Osteoblast (primary cell): ENCODE measurements at regions not wholly inside any gene's neighbourhood (a gene's known extent, or its start where the extent isn't known, plus 50 kb on each side); places are given as distances from the start of the nearest gene placed in this dataset.

Experiments
- DNase-seq: peaks from one replicate; pipeline ENCODE4 v3.0.0; 2011; ENCODE audit warnings: low spot score, mixed read lengths; ENCODE audit not compliant: insufficient read length; ENCODE audit errors: missing footprints
- H2AFZ ChIP-seq: 2 replicates; pipeline ENCODE4 v1.6.0; 2011; ENCODE audit warnings: mild to moderate bottlenecking, low read length
- H3K27ac ChIP-seq: 2 replicates; pipeline ENCODE4 v1.5.1; 2011; ENCODE audit warnings: mild to moderate bottlenecking, low read depth, low read length, moderate library complexity
- H3K27me3 ChIP-seq: 2 replicates; pipeline ENCODE4 v1.6.0; 2012; ENCODE audit warnings: mild to moderate bottlenecking, control low read depth, inconsistent platforms, low read length, moderate library complexity; ENCODE audit not compliant: insufficient read depth
- H3K36me3 ChIP-seq: 2 replicates; pipeline ENCODE4 v1.5.1; 2011; ENCODE audit warnings: mild to moderate bottlenecking, low read length, control low read depth, moderate library complexity; ENCODE audit not compliant: insufficient read depth
- H3K4me1 ChIP-seq: 2 replicates; pipeline ENCODE4 v1.5.1; 2011; ENCODE audit warnings: mild to moderate bottlenecking, low read length, control low read depth, moderate library complexity; ENCODE audit not compliant: insufficient read depth
- H3K4me2 ChIP-seq: 2 replicates; pipeline ENCODE4 v1.6.0; 2011; ENCODE audit warnings: mild to moderate bottlenecking, low read length; ENCODE audit not compliant: insufficient read depth
- H3K4me3 ChIP-seq: fragments of 200-600 bp; sonication (generic); 3 replicates; pipeline ENCODE4 v1.5.1; 2012; ENCODE audit warnings: mild to moderate bottlenecking, low read length, inconsistent platforms; ENCODE audit not compliant: insufficient read depth
- H3K79me2 ChIP-seq: 2 replicates; pipeline ENCODE4 v1.6.0; 2012; ENCODE audit warnings: mild to moderate bottlenecking, low read length, control low read depth, inconsistent platforms; ENCODE audit not compliant: insufficient read depth
- H3K9me3 ChIP-seq: 2 replicates; pipeline ENCODE4 v1.5.1; 2011; ENCODE audit warnings: low read depth, low read length, control low read depth
- H4K20me1 ChIP-seq: 2 replicates; pipeline ENCODE4 v1.6.0; 2012; ENCODE audit warnings: mild to moderate bottlenecking, low read length, control low read depth; ENCODE audit not compliant: insufficient read depth
- TF ChIP-seq, protein P1 (sequence below): IDR thresholded peaks from 2 replicates; pipeline ENCODE4 v1.5.1; 2011; ENCODE audit warnings: mild to moderate bottlenecking, low read depth, low read length, moderate library complexity; ENCODE audit errors: extremely low read depth

DNA sequence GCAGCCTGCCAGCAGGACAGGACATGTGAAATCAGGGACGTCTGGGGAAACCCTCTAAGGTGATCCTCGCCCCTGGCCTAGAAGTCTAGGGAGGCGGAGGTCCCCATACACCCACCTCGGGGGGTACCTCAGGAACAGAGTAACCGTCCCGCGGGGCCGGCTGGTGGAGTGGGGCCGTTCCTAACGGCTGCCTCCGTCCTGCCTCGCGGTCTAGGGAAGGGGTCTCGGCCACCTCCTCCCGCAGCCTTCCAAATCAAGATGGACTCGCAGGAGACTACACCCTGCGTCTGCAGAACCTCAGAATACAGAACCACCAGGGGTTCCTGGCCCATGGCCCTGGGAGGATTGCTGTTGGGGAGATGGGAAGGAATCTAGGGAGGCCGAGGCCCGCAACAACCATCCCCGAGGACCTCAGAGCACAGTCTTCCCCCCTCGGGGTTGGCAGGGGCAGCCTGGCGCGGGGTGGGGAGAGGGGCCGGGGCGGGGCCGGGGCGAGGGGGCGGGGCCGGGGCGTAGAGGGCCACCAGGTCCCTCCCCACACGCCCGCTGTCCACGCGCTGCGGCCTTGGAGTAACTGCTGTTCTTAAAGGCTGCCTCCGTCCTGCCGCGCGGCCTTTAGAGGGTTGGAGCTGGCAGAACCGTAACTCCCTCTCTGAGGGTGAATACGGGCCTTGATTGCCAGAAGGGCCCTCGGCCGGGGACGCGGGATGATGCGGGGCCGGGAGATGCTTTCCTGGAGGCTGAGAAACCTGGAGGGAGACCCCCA is 89.0 kb upstream of the MLN start:
- no peaks in the 10 kb centered on the region for H4K20me1 ChIP-seq
- H3K79me2 ChIP-seq, result no peaks in the 10 kb centered on the region
- H2AFZ ChIP-seq, result no peak overlapping the region
- H3K9me3 ChIP-seq, result no peaks in the 10 kb centered on the region
- peak; percentile 58 for DNase-seq
- TF ChIP-seq, protein P1, sequence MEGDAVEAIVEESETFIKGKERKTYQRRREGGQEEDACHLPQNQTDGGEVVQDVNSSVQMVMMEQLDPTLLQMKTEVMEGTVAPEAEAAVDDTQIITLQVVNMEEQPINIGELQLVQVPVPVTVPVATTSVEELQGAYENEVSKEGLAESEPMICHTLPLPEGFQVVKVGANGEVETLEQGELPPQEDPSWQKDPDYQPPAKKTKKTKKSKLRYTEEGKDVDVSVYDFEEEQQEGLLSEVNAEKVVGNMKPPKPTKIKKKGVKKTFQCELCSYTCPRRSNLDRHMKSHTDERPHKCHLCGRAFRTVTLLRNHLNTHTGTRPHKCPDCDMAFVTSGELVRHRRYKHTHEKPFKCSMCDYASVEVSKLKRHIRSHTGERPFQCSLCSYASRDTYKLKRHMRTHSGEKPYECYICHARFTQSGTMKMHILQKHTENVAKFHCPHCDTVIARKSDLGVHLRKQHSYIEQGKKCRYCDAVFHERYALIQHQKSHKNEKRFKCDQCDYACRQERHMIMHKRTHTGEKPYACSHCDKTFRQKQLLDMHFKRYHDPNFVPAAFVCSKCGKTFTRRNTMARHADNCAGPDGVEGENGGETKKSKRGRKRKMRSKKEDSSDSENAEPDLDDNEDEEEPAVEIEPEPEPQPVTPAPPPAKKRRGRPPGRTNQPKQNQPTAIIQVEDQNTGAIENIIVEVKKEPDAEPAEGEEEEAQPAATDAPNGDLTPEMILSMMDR, result no peak
- H3K4me2 ChIP-seq, result no peak overlapping the region
- peaks cover 11% of the 10 kb centered on the region for H3K4me1 ChIP-seq
- no peak overlapping the region for H3K27ac ChIP-seq
- H3K36me3 ChIP-seq, result no peaks in the 10 kb centered on the region
- H3K27me3 ChIP-seq, result peaks cover 13% of the 10 kb centered on the region
- H3K4me3 ChIP-seq, result no peak overlapping the region

DNA sequence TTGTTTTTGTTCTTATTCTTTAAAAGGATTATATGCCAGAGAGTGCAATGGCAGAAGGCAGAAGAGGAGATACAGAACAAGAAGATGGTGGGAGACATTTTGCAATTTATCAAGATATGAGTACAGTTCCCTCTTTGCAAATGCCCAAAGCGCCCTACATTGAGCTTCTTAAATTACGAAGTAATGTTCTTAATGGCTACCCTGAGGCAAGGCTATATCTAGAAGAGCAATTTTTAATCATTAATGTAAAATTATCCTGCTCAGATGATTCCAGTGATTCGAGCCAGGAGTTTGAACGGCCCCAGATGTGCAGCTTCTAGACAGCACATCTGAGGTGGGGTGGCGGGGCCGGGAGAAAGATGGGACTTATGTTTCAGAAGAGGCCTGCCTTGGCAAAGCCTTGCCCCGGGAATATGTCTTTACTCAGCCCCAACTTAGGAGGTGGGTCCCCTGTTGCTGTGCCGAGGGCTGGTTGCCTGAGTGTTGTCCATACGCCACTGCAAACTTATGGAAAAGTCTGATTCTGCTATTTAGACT is 84.9 kb upstream of the MLN start:
- Histone ChIP-seq H3K4me3 (no peak overlapping the region), H3K4me2 (no peak overlapping the region), H4K20me1 (no peaks in the 10 kb centered on the region), H3K4me1 (peaks cover 26% of the 10 kb centered on the region), H3K36me3 (no peaks in the 10 kb centered on the region), H3K27ac (no peak overlapping the region), H3K27me3 (peaks cover 13% of the 10 kb centered on the region), H3K79me2 (no peaks in the 10 kb centered on the region), H3K9me3 (no peaks in the 10 kb centered on the region), H2AFZ (no peak overlapping the region)
- DNase-seq, result peak; percentile 65
- TF ChIP-seq, protein P1, result no peak

DNA sequence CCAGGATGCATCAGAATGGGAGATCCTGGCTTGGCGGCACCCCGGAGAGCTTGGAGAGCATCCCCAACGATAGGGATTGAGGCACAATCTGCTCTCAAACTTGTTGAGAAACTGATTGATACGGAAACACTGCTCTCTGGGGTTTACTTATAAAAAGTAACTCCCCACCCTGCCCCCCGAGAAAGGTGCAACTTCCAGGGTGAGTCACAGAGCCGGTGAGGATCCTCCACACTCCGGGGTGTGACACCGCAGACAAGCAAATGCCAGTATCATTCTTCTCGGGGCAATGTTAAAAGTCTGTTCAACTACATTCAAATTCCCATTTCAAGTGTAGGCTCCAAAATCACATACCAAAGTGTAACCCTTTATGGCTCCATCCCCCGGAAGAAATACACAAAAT is 84.4 kb upstream of the MLN start:
- H4K20me1 ChIP-seq, result no peaks in the 10 kb centered on the region
- TF ChIP-seq, protein P1, result no peak
- no peak overlapping the region for H3K27ac ChIP-seq
- peaks cover 26% of the 10 kb centered on the region for H3K4me1 ChIP-seq
- H3K9me3 ChIP-seq, result no peaks in the 10 kb centered on the region
- H3K4me2 ChIP-seq, result no peak overlapping the region
- H3K27me3 ChIP-seq, result peaks cover 13% of the 10 kb centered on the region
- no peaks in the 10 kb centered on the region for H3K79me2 ChIP-seq
- no peak overlapping the region for H3K4me3 ChIP-seq
- no peaks in the 10 kb centered on the region for H3K36me3 ChIP-seq
- DNase-seq, result no peak
- no peak overlapping the region for H2AFZ ChIP-seq

DNA sequence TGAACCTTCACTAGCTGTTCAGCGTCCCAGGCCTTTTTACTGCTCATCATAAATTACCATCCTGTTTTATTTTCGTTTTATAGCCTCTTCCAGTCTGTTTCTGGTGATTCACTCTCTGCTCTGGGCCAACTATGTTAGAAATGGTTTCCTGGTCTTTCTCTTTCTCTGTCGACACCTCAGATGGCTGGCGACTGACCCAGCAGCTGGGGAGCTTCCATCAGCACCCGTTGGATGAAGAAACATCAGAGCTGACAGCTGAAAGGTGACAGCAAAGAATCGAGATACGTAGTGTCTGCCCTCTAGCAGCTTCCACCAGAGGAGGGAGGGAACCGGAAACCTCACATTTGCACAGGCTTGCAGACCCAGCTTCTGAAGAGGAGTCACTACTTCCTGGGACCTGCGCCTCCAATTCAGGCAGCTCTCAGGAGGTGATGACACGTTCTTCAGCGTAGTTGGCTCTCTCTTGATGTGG is 82.9 kb upstream of the MLN start:
- H2AFZ ChIP-seq, result peak overlapping the region; percentile 67
- H3K27me3 ChIP-seq, result peaks cover 8% of the 10 kb centered on the region
- peaks cover 26% of the 10 kb centered on the region for H3K4me1 ChIP-seq
- H4K20me1 ChIP-seq, result no peaks in the 10 kb centered on the region
- TF ChIP-seq, protein P1, result no peak
- H3K36me3 ChIP-seq, result no peaks in the 10 kb centered on the region
- H3K9me3 ChIP-seq, result no peaks in the 10 kb centered on the region
- DNase-seq, result peak; percentile 96
- peak overlapping the region; percentile 59 for H3K4me2 ChIP-seq
- peak overlapping the region; percentile 1 for H3K4me3 ChIP-seq
- no peaks in the 10 kb centered on the region for H3K79me2 ChIP-seq
- no peak overlapping the region for H3K27ac ChIP-seq
